ENCODE measurements at regions not wholly inside any gene's neighbourhood (a gene's known extent, or its start where the extent isn't known, plus 50 kb on each side); places are given as distances from the start of the nearest gene placed in this dataset.

DNA sequence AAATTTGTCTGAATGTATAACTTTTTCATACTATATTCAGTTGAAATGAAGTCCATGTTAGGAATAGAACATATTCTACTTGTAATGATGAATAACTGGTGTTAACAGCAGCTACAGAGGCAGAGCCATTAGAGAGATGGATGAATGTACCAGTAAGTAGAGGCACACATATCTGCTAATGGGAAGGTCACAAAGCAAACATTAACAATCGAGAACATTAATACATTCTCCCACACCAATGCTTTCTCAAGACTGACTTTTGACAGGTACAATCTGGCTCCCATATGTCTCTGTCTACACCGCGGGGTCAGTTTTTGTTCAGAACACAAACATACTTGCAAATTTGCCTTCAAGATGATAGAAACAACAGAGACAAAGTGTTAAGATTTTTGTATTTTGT is 776.0 kb upstream of the MANEA start:
- TF ChIP-seq ZNF274 (IDR thresholded peaks at IDR 0.05; ENCODE audit: low read depth, low read length): no peak
- no peak for TF ChIP-seq YY1 (IDR thresholded peaks at IDR 0.05; ENCODE audit: insufficient read depth, insufficient read length)

All from NT2/D1 (cell line).